ENCODE measurements at regions not wholly inside any gene's neighbourhood (a gene's known extent, or its start where the extent isn't known, plus 50 kb on each side); places are given as distances from the start of the nearest gene placed in this dataset.
"Not testable (repeated sequence)": the region's sequence is repeated elsewhere in the genome, so short reads cannot be mapped to it uniquely, and the experiment has no call there.

DNA sequence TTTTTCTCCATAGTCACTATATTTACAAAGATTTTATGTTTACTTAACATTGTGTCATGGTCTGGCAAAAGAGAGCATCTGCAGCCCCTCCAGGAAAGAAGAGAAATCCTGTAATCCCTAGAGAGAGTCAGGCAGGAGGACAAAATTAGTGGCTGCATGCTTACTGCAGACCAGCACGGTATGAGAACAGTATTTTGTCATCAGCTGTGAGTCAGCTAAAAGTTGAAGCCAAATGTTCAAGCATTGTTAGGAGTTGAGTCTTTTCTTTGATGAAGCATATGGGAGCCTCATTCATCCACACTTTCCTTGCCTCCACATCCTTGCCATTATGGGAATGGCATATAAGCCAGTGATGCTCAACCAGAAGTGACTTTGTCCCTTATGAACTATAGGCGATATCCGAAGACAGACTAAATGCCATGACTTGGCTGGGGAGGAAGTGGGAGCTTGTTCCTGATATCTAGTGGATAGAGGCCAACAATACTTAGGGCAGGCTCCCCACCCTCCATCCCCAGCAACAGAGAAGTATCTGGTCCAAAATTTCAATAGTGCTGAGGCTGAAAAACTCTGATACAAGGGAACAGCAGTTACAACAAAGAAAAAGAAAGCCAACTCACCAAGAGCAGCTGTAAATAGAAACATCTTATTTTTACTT lies 112.0 kb upstream of the OR5AK2 start:
- no peak for DNase-seq

DNA sequence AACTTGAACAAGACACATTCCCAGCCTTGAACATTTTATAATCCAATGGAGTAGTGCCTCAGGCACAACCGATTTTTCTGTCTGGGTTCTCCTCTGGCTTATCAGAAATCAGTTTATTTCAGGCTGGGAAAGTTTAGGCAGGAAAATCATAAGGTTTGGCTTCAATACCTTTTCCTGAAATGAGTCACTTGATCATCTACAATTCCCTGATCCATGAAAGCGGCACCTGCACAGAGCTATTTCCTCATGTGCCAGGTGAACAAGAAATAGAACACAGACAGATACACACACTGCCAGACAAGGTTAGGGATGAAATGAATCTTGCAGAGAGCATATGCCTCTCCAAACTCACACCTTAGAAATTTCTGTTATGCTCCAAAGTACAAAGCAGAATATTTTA lies 106.7 kb upstream of the OR9G4 start:
- DNase-seq, result no peak

DNA sequence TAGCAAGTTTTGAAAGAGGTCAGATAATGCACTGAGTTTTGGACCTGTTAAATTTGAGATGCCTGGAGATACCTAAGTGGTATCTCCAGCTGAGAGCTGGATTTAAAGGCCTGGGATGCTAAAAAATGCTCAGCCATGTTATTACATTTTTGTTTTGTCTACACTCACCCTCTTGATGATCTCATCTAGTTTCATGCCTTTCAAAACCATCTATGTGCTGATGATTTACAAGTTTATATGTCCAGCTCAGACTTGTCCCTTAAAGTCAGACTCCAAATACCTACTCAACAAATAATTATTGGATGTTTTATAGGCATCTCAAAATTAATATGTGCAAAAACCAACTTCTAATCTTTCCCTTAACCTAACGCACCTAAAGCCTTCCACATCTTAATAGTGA lies 103.6 kb upstream of the OR9G4 start:
- DNase-seq, result no peak

DNA sequence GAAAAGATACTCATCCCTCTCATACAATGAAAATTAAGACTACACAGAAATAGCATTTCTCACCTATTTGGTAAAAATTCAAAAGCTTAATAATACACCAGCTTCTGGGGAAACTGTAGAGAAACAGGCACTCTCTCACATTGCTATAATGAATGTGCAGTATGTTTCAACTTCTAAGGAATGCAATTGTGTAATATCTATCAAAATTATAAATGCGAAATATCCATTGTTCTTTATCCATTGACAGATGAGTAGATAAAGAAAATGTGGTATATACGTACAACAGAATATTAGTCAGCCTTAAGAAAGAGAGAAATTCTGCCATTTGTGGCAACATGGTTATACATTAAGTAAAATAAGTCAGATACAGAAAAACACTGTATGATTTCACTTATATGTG lies 101.4 kb upstream of the OR9G4 start:
- no peak for DNase-seq

DNA sequence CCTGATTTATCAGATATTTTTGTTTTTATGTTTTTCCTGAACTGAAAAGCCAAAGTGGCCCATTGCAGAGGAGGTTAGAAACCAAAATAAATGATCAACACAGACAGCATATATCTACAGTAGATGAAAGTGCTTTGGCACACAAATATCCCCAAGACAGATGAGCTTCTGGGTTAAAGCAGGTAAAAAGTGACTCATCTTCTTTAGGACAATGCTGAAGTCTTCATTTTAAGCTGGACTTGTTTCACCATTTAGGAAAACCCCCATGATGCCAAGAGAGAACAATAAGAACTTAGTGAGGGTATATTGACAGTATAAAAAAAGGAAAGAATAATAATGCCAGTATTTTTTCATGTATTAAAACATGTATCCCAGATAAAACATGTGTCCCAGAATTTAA lies 100.8 kb upstream of the OR9G4 start:
- no peak for DNase-seq

DNA sequence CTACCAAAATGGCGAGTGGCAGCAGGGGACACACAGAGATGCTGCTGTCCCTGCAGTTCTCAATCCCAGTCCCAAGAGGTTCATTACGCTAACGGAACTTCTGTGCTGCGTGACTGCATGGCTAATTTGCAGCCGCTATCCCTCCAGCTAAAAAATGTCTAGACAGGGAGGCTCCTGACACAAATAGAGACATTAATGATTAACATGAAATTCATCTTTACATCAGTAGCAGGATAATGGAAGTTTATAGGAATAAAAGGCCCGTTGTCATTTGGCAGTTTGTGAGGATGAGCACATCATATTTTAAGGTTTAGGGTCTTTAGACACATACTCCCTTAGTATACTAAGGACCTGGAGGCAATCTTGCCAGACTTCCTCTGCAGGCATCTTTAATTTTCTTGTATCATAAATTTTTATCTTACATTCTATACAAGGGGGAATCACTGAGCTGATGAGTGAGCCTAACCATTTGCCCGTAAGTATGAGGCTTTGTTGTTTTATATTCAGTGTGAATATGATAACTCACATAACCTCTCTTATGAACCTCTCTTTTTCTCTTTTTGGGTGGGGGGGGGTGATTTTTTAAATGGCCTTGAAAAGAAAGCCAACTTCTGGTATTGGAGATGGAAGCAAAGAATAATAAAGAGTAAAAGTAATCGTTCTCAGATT lies 99.8 kb upstream of the OR9G4 start:
- no peak for DNase-seq

DNA sequence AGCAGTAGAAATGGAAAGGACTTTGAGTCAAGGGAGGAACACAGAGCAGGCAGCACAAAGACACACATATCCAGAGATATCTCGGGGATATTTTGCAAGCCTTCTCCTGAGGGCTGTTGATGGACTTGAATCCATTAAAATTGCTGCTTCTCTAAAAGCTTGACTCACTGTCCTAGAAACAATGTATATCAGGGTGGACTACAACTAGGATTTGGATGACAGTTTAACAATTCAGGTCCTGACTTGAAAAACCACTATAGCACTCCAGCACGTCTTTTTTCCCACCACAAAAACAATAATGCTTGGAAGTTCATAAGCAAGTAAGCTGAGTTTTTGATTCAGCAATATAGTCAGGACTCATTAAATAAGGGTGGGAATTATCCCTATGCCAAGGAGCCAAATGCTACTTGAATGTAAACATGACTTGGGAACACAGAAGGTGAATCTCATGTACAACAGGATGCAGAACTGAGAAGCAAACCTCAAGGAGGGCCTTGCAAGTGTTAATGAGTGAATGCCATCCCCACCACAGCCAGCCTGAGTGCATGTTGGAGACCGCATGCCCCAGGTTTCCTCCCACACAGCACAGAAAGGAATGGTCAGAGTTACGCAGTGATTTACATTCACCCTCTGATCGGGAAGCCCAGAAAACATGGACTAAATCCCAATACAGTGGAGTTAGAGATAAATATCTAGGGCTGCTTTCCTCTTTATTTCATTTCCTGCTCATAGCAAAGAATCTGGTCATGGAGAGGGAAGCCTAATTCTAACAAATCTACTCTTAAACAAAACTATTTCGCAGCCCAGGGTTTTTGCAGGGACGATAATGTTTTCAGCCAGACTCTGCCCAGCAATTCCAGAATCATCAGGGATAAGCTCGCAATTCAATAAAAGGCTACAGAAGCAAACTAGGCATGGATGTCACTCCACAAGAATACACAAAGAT lies 98.4 kb upstream of the OR9G4 start:
- DNase-seq, result no peak

DNA sequence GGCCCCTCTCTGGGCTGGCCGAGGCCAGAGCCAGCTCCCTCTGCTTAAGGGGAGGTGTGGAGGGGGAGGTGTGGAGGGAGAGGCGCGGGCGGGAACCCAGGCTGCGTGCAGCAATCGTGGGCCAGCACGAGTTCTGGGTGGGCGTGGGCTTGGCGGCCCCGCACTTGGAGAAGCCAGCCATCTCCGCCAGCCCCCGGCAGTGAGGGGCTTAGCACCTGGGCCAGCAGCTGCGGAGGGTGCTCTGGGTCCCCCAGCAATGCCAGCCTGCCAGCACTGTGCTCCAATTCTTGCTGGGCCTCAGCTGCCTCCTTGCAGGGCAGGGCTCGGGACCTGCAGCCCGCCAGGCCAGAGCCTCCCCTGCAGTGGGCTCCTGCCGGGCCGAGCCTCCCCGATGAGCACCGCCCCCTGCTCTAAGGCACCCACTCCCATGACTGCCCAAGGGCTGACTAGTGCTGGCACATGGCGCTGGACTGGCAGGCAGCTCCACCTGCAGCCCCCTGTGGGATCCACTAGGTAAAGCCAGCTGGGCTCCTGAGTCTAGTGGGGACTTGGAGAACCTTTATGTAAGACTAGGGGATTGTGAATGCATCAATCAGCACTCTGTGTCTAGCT lies 96.7 kb upstream of the OR9G4 start:
- DNase-seq, result no peak

DNA sequence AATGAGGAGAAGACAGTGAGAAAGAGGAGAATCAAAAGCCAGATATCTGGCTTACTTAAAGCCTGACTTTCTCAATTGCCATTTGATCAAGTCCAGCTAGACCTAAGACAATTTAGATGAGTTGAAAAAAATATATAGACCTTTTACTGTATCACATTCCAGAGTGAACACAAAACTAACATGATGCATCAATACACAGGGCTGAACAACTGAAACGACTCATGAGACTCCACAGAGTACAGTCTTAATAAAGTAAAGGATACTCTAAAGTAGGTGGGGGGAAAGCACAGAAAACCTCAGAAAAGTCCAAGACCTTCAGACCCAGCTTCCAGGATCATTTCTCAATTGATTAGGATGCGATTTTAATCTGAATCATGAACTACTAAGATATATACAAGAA lies 95.3 kb upstream of the OR9G4 start:
- no peak for DNase-seq

DNA sequence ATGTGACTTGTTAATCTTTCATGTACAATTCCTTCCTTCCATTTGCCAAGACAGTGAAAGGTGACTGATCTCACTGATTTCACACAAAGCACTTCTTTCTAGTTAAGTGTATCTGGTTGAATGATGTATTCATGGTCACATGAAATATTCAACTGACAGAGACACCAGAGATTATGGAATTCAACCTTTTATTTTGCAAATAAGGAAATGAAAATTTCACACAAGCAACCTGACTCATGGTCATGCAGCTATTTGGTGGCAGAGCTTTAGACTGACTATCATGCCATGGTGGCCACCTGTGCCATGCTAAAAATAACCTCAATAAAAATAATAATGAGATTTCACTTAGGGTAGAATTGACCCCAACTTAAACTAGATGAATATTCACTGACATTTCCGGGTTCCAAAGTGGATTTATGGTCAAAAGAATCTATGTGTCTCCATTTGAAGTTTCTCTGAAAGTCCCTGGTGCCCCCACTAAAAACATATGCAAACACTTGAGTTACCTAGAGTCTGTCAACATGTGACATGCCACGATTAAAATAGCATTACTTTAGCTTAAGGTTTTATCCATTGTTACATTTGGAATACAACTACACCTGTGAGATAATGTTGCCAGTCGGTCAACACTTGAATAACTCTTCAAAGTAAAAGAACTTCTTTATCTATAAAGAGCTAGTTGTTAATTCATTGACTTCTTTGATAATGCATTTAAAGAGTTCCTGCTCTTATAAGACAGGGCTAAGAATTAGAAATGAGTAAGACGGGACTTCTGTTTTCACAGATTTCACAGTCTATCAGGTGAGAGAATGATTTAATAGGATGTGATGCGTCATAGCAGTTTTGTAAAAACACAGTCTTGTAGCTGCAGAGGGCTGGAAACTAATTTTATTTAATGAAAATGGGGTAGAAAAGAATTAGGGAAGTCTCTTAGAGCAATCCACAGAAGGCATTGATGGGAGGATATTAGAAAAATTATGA lies 94.6 kb upstream of the OR9G4 start:
- DNase-seq, result no peak

DNA sequence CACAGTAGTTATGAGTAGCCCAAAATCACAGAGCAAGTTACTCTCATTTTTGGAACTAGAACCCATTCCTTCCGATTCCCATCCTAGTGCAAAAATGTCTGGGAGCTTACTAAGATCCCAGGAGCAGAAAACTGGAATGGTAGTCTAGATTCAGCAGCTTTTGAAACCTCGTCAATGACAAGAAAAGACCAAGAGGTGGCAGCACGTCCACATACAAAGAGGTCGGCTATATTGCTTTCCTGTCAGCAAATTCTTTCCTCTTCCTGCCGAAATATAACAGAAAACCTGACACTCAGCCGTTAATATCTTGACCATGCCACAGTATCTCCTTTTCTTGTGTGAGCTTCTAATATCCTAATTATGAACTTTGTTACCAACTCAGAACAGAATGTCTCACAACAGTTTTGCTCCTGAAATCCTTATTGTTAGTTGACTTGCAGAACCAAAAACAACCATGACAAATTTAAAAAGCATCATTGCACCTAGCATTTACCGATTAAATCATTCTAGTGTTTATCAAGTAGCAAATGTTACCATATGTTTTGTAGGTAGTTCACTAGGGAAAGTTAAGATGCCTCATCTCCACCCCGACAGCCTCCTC lies 92.8 kb upstream of the OR9G4 start:
- peak; percentile 70 for DNase-seq

DNA sequence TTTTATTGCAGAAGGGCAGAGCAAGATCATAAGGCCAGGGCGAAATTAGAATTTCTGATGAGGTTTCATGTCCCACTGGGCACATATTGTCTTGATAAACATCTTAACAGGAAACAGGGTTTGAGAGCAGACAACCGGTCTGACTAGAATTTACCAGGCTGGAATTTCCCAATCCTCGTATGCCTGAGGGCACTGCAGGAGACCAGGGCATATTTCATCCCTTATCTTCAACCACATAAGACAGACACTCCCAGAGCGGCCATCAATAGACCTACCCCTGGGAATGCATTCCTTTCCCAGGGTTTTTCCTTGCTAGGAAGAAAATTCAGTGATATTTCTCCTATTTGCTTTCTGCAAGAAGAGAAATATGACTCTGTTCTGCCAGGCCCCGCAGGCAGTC lies 78.9 kb upstream of the OR9G4 start:
- DNase-seq, result not testable (repeated sequence)

DNA sequence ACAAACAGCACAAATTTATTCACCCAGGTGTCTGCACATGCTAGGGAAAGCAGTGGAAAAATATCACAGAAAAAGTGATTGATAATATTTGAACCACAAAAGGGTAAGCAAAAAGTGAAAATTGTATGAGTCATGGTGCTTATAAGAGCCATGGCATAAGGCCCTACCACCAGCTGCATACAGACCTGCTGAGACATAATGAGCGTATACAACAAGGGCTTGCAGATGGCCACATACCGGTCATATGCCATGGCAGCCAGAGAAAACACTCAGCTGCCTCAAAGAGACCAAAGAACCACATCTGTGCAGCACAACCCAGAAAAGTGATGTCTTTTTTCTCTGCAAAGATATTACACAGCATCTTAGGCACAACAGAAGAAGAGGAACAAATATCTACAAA lies 71.4 kb upstream of the OR9G4 start:
- DNase-seq, result no peak

DNA sequence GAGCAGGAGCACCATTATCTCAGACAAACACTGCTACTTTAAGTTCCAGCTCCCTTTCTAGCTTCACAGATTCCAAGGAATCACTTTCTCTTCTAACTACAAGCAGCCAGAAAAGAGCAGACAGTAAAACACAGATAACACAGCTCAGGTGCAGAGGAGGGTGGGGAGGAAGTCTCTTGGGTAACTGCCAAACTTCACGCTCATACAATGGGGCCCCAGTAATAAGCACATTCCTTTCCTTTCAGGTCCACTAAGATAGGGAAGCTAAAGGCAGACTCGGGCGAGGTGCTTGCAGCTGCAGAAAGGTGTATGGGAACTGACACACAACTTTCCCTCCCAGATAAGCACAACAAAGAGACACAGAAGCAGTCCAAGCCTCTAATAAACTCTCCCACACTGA lies 69.2 kb upstream of the OR9G4 start:
- DNase-seq, result no peak

DNA sequence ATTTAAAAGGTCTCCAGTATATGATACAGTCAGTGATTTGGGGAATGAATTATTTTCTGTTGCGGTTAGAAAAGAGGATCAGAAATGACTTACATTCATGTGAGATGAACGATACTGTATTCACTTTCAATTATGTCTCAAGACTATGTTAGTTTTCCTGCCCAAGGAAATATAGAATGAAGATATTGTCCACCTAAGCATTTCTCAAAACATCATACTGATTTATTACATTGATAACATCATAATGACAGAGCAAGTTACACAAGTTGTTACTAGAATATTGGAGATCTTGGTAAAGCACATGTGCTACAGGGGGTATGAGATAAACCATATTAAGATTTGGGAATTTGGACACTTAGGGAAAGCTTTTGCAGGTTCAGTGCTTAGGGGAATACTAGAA lies 67.8 kb upstream of the OR9G4 start:
- DNase-seq, result no peak

DNA sequence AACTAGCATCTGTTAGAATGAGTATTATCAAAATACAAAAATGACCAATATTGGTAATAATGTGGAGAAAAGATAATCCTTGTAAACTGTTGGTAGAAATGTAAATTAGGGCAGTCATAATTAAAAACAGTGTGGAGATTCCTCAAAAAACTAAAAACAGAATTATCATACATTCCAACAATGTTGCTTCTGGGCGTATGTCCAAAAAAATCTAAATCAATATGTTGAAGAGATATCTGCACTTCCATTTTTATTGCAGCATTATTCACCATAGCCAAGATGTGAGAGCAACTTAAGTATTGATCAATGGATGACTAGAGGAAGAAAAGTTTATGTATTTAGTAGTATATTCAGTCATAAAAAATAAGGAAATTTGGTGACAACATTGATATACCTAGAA lies 59.8 kb upstream of the OR9G4 start:
- no peak for DNase-seq

DNA sequence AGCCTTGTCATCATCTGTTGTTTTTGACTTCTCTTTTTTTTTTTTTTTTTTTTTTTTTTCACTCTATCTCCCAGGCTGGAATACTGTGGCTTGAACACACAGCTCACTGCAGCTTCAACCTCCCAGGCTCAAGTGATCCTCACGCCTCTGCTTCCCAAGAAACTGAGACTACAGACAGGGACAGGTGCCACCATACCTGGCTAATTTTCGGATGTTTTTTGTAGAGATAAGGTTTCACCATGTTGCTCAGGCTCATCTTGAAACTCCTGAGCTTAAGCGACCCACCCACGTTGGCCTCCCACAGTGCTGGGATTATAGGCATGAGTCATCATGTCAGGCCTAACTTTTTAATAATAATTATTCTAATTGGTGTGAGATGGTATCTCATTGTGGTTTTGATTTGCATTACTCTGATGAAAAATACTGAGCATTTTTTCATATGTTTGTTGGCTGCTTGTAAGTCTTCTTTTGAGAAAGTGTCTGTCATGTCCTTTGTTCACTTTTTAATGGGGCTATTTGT lies 51.3 kb upstream of the OR9G4 start:
- no peak for DNase-seq
